Colon (tissue), 2 donors: ENCODE measurements at regions not wholly inside any gene's neighbourhood (a gene's known extent, or its start where the extent isn't known, plus 50 kb on each side); places are given as distances from the start of the nearest gene placed in this dataset.

Experiments used
- FAIRE-seq: peaks from 2 replicates; lab custom pipeline; 2012; peaks lifted over from hg19 to GRCh38; lab: Jason Lieb, UNC
- donor health status: control.
- donor health status: control.

DNA sequence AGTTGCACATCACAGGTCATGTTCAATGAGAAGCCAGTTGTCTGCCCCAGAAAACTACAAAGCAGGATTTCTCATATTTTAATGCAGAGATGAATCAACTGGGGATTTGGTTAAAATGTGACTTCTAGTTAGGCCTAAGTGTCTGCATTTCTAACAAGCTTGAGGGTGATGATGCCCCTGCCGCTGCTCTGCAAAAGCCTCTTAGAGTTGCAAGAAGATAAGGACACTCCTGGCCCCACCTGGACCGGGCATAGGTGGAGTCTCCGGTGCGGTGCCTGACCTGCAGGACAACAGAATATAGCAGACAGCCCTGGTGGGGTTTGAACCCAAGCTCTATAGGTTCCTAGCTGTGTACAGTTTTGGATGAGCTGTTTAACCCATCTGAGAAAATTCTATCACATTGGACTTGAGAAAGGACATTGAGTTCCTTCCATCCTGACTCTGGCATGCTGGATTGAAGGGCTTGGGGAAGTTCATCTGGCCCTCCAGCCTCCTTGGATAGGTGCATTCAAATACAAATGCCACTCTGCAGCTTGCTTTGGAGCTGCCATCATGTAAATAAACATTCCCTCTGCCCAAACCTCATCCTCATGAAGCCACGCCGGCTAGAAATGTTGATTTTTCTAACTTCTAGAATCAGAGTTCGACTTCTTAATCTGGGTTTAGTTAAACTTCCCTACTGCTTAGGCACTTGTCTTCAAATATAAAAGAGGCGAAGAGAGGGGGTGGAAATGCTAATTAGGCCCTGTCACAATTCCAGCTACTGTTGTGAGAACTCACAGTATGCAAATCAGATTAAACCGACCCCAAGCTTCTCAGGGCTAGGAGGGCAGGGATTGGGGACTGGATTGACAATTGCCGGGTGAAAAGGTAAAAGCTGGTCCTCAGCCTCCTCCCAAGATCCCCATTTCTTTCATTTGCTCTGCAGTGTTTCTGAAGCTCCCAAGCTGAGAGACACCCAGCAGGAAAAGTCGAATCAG, 1225.6 kb downstream of the VRK1 start:
- FAIRE-seq, result no peak

DNA sequence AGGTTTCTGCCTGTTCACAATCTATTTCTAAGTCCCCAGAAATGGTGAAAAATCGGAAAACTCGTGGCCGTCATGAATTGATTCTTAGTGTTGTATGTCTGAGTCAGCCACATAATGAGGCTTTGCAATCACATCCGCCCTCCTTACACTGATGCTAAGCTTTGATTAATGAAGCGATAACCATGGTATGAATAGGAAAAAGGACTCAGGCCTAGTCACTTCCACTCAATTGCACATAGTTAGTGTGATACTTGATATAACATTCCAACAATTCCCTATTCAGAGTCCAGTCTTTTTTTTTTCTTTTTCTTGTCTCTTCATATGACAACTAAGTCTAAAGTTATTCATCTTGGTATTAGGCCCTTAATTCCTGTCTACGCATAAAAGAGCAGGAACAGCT, 1231.0 kb downstream of the VRK1 start:
- no peak for FAIRE-seq

DNA sequence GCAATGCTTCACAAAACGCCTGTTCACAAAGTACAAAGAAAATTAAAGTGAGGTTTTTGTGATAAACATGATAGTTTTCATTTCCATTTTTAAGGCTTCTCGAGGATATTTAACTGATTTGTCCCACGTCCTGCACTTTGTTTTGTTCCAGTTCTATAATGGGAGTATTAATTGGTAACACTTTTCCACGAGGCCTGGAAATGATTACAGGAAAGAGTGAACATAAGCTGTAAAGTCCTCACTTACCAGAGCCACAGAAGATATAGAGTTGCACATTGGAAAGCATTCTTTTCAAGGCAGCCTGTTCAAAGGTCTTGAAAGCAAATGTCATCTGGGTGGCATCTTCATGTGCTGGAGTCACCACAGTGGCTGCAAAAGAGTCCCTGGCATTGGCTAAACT, 1236.6 kb downstream of the BCL11B start:
- no peak for FAIRE-seq

DNA sequence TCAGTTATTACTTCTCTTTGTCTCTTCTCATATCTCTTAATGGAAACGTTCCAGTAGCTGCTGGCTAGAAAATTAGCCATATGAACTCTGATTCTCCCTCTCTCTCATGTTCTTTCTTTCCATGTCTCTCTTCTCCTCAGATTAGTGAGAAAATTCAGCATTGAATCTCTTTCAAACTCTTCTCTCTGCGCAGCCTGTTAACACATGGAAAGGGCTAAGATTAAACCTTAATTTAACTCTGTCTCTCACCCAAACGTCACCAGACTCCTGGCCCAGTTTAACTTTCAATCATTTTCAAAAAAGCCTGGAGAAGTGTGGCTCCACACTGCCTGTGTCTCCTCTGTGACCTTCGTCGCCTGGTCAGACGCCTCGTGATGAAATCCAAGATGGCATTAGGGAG, 1234.2 kb downstream of the BCL11B start:
- no peak for FAIRE-seq

DNA sequence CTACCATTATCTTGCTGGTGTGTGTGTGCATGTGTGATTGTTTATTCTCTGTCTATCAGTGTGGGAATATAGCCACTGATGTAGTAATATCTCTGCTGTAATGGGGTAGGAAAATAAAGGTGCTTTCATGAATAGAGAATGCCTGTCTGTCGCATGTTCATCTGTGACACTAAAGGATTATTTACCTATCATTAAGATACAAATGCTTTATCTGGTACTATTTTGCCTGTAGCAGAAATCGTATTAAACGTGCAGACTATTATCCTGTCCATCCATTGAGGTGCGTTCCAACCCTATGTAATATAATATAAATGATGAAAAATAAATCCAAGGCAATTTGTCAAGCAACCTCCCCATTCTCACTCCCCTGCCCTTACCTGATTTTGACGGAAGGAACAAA, 1215.1 kb downstream of the BCL11B start:
- FAIRE-seq, result no peak

DNA sequence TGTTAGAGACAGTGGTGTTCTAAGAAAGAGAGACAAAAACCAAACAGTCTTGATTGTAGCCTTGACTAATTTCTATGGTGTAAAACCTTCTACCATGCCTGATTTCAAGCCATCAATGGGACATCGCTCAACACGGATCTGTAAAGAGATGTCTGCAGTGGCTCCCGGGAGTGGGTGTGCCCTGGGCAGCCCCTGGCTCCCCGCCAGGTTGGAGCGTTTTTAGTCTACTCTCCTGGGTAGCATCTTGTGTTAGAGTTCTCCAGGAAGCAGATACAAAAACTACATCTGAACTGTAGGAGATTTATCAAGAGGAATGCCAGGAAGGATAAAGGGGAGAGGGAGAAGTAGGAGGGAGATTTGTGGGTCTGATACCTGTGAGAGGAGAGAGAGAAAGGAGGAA, 1212.9 kb downstream of the BCL11B start:
- FAIRE-seq, result no peak

DNA sequence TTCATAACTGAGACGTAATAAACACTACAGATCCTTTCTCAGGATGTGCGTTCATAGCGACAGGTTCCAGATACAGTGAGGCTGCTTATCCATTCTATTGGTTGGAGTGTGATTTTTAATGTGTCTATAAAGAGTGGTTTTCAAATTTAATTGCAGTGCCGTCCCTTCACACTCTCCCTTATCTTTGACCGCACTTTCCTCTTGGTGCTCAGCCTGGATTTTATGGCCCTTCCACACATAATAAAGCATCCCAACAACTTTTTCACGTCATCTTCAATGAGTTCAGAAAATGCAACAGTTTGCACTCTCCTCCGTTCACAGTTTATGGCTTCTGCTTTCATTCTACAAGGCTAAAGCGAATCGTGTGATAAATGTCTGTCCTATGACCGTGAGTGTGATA, 1209.9 kb downstream of the BCL11B start:
- no peak for FAIRE-seq

DNA sequence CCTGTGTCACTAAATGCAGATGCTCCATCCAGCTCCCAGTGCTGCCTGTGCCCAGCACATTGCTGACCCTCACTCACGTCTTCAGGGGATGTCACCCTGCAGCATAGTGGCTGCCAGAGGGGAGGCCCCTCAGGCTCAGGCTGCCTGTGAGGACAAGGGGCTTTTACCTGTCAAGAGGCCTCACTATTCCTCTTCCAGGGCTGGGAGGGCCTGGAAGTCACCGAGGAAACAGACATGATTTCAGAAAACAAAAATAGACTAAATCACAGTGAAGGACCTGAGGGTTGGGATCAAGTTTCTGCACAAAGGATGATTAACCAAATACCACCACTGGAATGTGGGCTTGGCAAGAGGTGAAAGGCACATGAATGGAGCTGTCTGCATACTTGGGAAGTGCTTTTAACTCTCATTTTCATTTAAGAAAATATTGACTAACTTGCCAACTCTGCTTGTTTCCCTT, 1202.3 kb downstream of the BCL11B start:
- FAIRE-seq, result no peak

DNA sequence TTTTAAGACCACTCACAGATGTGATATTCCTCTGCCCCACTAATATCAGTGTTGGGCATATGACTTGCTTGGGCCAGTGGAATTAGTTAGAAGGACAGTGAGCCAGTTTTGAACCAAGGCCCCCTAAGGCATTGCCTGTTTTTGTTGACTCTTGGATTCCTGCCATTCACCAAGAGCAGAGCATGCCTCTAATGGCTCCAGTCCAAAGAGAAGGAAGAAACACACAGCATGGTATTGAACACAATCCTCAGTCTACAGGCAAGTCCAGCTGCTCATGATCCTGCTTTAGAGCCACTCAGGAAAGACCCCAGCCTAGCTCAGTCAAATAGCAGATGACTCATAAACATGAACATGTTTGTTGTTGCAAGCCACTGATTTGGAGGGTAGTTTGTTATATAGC, 1201.5 kb downstream of the BCL11B start:
- no peak for FAIRE-seq

DNA sequence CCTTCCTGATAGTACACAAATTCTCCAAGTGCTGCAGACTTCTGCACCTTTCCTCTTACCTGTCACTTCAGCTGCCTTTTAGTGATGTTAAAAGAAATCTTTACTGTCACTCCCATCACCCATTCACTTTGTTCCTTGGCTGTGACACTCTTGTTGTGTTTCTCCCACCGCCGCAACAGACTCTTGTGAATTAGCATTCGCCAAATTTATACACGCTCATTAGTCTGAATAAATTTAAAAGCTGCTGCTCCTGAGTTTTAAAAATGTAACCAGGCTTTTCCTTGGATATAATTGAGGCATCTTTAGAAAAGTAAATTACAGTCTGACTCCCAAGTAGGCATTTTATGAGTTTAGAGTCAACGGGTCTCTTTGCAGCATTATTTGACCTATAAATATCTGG, 1197.9 kb downstream of the BCL11B start:
- no peak for FAIRE-seq

DNA sequence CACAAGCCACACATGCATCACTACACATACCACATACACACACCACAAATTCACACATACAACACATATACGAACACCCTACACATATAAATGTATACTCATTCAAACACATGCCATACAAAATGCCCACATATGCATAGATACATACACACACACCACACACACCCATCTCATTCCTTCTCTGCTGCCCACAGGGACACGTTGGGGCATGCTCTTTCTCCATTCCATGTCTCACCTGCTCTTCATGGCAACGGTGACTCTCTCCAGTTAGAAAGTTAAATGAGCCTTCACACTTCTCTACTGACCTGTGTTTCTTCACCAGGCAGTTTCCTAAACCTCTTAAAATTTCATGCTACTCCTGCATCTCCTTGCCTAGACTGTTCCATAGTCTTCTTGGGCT, 1194.8 kb downstream of the BCL11B start:
- FAIRE-seq, result no peak

DNA sequence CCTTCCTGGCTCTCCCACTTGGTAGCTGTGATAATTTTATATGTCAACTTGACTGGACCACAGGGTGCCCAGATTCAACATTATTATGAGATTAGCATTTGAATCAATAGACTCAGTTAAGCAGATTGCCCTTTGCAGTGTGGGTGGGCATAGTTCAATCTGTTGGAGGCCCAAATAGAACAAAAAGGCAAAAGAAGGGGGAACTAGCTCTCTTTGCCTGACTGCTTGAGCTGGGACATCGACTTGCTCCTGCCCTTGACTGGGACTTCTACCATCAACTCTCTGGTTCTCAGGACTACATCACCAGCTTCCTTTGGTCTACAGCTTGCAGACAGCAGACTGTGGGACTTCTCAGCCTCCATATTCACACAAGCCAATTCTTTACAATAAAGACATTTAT, 1189.2 kb downstream of the BCL11B start:
- FAIRE-seq, result no peak

DNA sequence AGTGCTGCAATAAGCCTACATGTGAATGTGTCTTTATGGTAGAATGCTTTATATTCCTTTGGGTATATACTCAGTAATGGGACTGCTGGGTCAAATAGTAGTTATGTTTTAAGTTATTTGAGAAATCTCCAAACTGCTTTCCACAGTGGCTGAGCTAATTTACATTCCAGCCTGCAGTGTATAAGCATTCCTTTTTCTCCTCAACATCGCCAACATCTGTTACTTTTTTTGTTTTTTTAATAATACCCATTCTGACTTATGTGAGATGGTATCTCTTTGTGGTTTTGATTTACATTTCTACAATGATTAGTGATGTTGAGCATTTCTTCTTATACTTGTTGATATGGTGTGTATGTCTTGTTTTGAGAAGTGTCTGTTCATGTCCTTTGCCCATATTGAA, 1186.2 kb downstream of the BCL11B start:
- no peak for FAIRE-seq

DNA sequence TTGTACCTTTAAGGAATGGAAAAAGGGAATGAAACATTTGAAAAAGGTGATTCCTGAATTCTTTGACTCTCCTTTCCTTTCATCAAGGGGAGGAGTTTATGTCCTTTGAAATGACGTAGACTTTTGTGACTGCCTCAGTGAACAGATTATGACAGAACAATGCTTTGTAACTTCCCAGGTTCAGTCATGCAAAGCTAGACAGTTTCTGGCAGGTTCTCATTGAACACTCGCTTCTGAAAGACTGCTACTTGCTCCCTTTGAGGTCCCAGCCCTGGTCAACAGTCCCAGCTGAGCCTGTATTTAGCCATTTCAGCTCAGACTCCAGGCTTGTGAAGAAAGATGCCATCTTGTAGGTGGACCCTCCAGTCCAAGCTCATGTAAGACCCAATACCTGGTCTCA, 1178.9 kb downstream of the BCL11B start:
- FAIRE-seq, result no peak

DNA sequence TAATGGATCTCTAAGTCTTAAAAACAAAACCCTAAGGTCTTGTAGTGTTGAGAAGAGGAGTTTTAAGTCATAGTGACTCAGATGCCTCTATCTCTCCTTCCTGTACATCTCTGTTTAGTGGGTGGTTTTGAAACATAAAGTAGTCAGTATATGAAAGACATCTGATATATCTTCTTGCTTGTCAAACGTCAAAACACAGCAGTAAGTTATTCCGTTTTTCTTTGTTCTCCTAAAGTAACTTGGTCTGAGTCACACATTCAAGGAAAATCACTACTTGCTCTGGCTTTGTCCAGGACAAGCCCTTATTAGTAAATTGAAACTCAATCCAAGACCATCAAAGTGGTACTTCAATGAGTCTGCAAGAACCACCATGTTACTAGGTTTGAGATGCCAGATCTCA, 1172.5 kb downstream of the BCL11B start:
- no peak for FAIRE-seq

DNA sequence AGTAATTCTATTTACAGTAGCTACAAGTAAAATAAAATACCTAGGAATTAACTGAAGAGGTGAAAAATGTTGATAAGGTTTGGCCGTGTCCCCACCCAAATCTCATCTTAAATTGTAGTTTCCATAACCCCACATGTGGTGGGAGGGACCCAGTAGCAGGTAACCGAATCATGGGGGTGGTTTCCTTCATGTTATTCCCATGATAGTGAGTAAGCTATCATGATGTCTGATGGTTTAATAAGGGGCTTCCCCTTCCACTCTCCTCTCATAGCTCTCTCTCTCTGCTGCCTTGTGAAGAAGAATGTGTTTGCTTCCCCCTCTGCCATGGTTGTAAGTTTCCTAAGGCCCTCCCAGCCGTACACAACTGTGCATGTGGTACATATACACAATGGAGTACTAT, 1170.7 kb downstream of the BCL11B start:
- FAIRE-seq, result no peak

DNA sequence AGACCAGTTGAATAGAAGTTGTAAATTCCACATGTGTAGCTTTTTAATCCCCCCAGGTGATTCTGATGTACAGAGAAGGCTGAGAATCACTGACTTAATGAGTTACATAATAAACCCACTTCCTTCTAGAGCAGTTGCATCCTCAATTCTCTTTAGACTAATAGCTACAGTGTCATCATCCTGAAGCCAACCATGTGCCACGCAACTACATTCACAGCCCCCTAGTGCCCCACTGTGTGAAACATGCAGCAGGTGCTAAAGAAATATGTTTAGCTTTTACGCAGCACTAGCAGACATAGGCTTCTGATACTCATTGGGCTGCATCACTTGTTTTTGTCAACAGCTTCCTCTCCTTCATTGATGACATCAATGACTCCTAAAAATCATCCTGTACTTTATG, 1168.3 kb downstream of the BCL11B start:
- no peak for FAIRE-seq

DNA sequence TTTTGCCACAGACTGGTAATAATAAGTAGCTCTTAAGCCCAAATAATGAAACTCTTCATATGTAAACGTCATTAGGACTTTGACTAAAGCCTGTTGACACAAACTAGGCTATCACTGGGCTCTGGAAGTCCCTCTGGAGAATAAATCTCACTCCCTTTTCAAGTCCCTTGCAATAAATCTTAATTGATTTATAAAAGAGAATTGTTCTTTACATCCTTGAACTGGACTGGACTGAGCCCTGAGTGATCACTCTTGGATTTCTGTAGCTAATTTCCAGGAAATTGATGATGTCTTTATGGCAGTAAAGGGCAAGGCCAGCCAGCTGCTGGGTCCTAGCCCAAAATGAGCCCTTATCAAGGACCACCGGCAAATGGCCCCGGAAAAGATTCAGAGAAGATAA, 1162.7 kb downstream of the BCL11B start:
- no peak for FAIRE-seq

DNA sequence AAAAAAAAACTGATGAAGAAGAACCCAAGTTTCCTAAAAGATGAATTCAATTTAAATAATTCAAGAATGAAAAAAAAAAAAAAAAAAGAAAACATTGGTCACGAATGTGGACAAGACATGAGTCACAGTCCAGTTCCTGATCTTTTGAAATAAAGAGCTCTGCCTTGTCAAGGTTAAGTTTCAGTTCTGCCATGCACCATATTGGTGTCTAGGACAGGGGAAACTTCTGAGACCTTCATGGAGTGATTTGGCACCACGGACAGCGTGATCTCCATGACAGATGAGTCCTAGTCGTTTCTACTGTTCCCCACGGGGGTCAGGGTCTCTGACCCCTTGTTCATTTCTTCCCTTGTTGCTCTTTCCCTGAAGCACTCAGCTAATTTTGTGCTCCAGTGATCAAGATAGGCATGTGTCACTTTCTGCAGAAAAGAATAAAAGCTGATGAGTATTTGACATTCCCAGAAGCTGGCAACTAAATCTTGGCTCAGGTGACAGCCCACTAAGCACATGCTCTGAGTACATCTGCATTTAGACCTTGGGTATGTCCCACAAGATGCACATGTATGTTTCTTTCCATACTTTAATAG, 1159.7 kb downstream of the BCL11B start:
- no peak for FAIRE-seq

DNA sequence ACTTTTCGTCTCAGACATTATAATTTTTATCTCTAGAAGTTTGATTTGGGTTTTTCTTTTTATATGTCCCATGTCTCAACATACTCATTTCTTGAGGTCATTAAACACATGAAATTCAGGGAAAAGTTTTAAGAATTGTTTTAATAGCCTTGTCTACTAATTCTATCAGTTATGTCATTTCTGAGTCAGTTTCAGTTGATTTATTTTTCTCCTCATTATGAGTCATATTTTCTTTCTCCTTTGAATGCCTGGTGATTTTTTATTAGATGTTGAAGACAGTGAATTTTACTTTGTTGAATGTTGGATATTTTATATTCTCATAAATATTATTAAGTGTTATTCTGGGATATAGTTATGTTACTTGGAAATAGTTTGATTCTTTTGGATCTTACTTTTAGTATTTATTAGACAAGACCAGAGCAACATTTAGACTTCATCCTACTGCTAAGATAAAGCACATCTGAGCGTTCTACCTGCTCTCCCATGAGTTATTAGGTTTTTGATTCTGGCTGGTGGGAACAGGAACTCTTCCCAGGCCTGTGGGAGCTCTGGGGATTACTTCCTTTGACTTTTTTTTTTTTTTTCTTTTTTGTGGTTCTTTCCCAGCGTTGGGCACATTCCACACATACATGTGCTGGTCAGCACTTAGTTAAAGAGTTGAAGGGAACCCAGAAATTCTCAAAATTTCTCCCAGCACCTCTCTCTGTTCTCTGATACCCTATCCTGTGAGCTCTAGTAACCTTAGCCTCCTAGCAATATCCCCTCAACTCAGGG, 1157.7 kb downstream of the BCL11B start:
- no peak for FAIRE-seq

DNA sequence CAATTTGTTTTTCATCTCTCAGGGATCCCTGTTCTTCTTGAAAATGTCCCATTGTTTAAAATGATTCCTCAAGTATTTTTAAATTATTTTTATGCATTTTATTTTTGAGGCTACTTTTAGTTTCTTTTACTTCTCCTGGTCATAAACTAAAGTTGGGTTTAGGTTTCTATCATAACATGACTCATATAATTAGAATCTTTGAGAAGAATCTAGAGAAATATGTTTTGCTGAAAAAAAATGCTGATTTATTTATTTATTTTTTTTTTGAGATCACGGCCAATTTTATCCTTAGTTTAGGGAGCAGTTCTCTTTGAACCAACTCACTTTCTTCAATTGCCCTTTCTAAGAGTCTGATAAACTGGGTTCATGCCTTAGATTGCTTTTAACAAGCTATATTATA, 1157.1 kb downstream of the BCL11B start:
- no peak for FAIRE-seq

DNA sequence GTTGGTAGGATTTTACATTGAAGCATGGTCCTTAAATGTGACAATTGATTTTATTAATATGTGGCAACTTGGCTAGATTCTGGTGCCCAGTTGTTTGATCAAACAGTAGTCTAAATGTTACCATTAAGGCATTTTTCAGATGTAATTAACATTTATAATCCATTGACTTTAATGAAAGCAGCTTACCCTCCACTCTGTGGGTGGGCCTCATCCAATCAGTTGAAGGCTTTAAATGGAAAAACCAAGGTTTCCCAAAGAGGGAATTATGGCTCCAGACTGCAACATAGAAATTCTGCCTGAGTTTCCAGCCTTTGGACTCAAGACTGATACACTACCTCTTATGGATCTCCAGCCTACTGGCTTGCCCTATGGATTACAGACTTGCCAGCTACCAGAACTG, 1153.2 kb downstream of the BCL11B start:
- no peak for FAIRE-seq

DNA sequence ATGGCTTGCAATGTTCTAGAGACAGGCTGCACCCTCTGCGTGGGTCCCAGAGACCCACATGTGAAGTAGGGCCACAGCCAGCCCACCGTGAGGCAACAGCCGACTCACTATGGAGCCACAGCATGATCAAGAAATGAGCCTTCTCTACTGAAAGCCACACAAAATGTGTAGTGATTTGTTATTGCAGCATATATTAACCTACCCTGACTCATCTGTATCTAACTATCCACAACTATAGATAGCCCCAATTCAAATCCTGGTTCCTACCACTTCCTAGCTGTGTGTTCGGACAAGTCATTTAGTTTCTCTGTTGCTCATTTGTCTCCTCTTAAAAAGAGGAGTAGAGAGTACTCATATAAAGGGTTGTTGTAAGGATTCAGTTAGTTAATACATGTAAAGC, 1152.3 kb downstream of the BCL11B start:
- no peak for FAIRE-seq
